HFF-Myc (cell line): ENCODE measurements at regions not wholly inside any gene's neighbourhood (a gene's known extent, or its start where the extent isn't known, plus 50 kb on each side); places are given as distances from the start of the nearest gene placed in this dataset.

ENCODE experiments used
- DNase-seq: peaks from one replicate; pipeline ENCODE4 v3.0.0-alpha.2; 2011; ENCODE audit warnings: low read depth; ENCODE audit errors: extremely low read depth
- H3K4me3 ChIP-seq: replicated peaks from 2 replicates; pipeline ENCODE4 v1.5.1; 2011; ENCODE audit warnings: low read depth, mild to moderate bottlenecking, control low read depth, low read length
- TF ChIP-seq, protein P1 (sequence below): IDR thresholded peaks from 2 replicates; pipeline ENCODE4 v1.5.1; 2012; ENCODE audit warnings: mild to moderate bottlenecking, low read depth, low read length, control low read depth; ENCODE audit errors: missing control alignments

DNA sequence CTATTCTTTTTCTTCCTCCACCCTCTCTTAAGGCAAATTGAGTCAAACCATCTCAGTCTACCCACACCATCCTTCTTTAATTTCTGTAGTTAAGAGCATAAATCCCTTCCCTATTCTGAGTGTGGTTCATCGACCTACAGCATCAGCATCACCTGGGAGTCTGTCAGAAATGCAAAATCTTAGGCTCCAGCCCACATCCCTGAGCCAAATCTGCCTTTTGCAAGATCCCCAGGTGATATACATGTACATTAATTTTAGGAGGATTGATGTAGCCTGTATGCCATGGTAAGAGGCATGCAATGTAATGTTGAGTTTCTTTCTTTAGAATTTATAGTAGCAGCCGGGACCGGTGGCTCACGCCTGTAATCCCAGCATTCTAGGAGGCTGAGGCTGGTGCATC lies 151.7 kb upstream of the TNP1 start:
- no peak for DNase-seq
- H3K4me3 ChIP-seq = no peak overlapping the region
- TF ChIP-seq, protein P1, sequence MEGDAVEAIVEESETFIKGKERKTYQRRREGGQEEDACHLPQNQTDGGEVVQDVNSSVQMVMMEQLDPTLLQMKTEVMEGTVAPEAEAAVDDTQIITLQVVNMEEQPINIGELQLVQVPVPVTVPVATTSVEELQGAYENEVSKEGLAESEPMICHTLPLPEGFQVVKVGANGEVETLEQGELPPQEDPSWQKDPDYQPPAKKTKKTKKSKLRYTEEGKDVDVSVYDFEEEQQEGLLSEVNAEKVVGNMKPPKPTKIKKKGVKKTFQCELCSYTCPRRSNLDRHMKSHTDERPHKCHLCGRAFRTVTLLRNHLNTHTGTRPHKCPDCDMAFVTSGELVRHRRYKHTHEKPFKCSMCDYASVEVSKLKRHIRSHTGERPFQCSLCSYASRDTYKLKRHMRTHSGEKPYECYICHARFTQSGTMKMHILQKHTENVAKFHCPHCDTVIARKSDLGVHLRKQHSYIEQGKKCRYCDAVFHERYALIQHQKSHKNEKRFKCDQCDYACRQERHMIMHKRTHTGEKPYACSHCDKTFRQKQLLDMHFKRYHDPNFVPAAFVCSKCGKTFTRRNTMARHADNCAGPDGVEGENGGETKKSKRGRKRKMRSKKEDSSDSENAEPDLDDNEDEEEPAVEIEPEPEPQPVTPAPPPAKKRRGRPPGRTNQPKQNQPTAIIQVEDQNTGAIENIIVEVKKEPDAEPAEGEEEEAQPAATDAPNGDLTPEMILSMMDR = no peak

DNA sequence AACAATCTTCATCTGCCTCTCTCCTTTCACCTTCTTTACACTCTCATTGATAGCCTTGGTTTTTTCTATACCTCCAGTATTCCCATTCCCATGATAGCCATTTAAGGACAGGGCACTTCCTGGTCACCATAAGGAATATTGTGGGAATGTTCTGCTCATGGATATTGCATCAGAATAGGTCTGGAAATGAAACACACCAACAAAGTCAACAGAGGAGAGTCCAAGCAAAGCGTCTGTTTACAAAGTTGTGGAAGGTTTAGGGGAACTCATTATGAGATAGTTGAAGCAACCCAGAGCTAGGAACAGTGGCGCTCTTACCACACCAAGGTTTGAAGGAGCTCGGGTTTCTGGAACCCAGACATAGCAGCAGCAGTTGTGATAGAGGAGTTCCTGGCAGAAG lies 150.3 kb upstream of the TNP1 start:
- no peak overlapping the region for H3K4me3 ChIP-seq
- TF ChIP-seq, protein P1 = no peak
- DNase-seq = no peak

DNA sequence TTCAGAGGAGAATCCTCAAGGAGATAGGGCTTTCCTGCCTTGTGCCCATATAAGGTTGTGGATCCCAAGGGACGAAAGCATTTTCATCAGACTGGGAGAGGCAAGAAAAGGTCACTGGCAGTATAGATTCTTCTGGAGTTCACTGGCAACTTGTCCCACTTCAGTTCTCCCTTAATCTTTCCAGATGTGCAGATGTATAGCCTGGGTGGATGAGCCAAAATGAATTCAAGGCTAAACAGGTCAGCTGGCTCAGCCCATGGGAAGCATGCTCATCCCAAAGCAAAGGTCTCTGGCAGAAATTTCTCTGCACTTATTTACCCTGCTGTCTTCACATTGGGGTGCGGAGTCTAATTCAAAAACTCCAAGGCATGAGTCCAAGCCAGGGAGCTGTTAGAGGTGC lies 148.9 kb upstream of the TNP1 start:
- H3K4me3 ChIP-seq = no peak overlapping the region
- no peak for DNase-seq
- TF ChIP-seq, protein P1 = no peak

DNA sequence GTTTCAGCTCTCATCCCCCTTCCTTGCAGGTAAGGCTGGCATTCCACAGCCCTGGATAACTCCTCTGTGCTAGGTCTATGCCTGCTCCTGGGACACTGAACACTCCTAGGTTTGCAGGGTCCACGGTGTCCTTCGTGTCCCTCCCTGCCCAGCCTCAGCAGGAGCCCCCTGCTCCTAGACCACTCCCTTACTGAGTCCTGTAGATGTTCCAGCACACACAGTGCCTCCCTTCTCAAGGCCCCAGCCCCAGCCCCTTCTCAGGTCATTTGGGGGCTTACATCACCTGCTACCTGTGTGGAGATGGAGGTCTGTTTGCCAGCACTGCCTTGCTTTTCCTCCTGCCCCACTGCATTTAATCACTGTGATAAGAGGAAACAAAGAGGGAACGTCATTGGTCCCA lies 146.4 kb upstream of the TNP1 start:
- H3K4me3 ChIP-seq = no peak overlapping the region
- DNase-seq = no peak
- TF ChIP-seq, protein P1 = no peak

DNA sequence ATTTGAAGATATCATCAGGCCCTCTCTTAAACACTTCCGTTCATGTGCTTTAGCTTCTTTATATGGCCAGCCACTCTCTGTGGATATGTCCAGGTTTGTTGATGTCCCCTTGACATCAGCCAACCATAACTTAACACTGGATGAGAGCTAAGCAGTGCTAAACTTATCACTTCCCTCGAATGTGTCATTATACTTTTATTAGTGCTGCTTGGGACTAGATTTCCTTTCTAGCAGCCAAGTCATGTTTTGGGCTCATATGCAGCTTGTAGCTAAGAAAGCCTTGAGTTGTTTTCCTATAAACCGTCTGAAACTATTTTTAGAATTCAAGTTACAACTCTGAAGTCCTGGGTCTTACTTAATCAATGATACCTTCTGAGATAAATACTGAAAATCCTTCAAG lies 144.8 kb upstream of the TNP1 start:
- no peak overlapping the region for H3K4me3 ChIP-seq
- no peak for DNase-seq
- TF ChIP-seq, protein P1 = no peak

DNA sequence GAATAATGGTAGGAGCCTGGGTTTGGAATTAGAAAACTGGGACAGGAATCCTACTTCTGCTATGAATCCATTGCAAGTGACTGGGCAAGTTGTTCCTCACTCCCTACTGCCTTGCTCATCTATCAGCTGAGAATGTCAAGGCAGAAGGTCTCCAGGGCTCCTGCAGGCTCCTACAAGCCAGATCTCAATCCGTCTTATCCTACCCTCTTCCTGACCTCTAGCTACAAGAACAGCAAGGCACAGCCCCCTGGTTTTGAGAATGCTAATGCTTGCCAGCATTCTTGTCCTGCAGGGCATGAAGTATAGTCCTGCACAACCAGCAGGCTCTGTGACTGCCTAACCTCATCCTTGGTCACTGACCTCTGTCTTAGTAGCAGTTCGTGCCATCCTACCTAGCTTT lies 141.9 kb upstream of the TNP1 start:
- TF ChIP-seq, protein P1 = no peak
- H3K4me3 ChIP-seq = no peak overlapping the region
- DNase-seq = no peak

DNA sequence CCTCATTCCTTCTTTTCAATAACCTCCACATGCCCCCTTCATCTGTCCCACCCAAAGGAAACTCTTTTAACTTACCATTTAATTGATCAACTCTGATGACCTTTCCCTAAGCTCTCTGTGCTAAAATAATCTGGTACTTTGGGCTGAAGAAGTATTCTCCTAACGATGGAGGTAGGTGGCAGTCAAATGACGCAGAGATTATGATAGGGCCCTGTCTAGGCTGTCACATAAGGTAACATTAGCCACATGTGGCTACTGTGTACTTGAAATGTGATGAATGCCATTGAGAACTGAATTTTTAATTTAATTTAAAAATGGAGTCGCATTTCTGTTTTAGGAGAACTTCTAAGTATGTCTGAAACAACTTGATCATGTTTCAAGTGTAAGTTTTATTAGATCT lies 140.5 kb upstream of the TNP1 start:
- TF ChIP-seq, protein P1 = no peak
- no peak for DNase-seq
- no peak overlapping the region for H3K4me3 ChIP-seq
